Chondrocyte (in vitro differentiated cells): ENCODE measurements at regions not wholly inside any gene's neighbourhood (a gene's known extent, or its start where the extent isn't known, plus 50 kb on each side); places are given as distances from the start of the nearest gene placed in this dataset.

Experiments
- DNase-seq: peaks from one replicate; pipeline ENCODE4 v3.0.0; 2021; ENCODE audit warnings: mixed read lengths, low spot score
- H3K27ac Mint-ChIP-seq: one replicate; pipeline ENCODE4 v1.8.0; 2021; ENCODE audit warnings: mild to moderate bottlenecking, moderate library complexity, mixed read lengths; ENCODE audit not compliant: unreplicated experiment
- H3K27me3 Mint-ChIP-seq: 2 replicates; pipeline ENCODE4 v1.8.0; 2021; ENCODE audit warnings: low read depth, mixed read lengths
- H3K36me3 Mint-ChIP-seq: 2 replicates; pipeline ENCODE4 v1.8.0; 2021; ENCODE audit warnings: low read depth, mixed read lengths
- H3K4me1 Mint-ChIP-seq: 2 replicates; pipeline ENCODE4 v1.8.0; 2021; ENCODE audit warnings: low read depth, mild to moderate bottlenecking, mixed read lengths
- H3K4me3 Mint-ChIP-seq: one replicate; pipeline ENCODE4 v1.8.0; 2021; ENCODE audit warnings: mild to moderate bottlenecking, moderate library complexity, mixed read lengths; ENCODE audit not compliant: unreplicated experiment
- H3K9me3 Mint-ChIP-seq: 2 replicates; pipeline ENCODE4 v1.8.0; 2021; ENCODE audit warnings: low read depth, mixed read lengths
- TF ChIP-seq, protein P1 (sequence below): fragments of 200-600 bp; sonication (generic); IDR thresholded peaks from 2 replicates; pipeline ENCODE4 v1.5.0; 2021; ENCODE audit warnings: antibody characterized with exemption, mild to moderate bottlenecking, moderate library complexity

DNA sequence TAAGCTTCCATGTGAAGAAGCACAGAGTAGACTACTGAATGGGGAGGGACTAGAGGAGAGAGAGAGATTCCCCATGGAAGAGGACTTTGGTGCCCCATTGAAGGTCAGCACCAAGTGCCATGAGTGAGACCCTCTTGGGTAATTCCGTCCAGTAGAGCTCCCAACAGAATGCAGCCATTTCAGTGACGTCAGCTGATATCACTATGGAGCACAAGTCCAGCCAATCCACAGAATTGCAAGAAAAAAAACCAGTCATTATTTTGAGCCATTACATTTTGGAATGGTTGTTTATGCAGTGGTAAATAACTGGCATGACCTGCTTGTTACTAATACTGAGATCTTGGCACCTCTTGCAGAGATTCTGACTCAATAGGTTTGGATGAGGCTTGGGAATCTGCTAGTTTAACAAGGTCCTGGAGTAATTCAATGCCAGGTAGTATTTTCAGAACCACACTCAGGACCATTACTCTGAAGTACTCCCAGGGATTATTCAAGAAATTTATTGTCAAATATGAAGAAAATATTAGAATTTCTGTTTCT is 52.6 kb upstream of the SP8 start:
- no peak overlapping the region for H3K27ac Mint-ChIP-seq
- peaks cover 3% of the 10 kb centered on the region for H3K9me3 Mint-ChIP-seq
- no peaks in the 10 kb centered on the region for H3K36me3 Mint-ChIP-seq

DNA sequence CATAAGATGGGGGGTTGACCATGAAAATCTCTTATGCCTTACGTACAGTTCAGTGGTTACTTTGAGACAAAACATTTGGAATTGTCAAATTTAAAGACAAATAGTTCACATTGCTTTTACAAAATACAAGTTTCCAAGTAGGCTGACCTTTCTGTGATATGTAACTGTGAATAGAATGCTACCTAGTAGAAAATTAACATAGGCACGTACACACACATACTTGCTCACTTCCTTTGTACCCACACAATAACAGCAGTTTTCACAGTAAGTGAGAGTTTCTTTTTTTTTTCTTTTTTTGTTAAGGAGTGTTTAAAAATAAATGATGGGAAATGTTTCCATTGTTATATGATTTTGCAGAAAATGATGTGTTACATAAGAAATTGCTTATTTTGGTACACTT is 53.3 kb upstream of the SP8 start:
- no peak overlapping the region for H3K4me3 Mint-ChIP-seq
- TF ChIP-seq, protein P1, sequence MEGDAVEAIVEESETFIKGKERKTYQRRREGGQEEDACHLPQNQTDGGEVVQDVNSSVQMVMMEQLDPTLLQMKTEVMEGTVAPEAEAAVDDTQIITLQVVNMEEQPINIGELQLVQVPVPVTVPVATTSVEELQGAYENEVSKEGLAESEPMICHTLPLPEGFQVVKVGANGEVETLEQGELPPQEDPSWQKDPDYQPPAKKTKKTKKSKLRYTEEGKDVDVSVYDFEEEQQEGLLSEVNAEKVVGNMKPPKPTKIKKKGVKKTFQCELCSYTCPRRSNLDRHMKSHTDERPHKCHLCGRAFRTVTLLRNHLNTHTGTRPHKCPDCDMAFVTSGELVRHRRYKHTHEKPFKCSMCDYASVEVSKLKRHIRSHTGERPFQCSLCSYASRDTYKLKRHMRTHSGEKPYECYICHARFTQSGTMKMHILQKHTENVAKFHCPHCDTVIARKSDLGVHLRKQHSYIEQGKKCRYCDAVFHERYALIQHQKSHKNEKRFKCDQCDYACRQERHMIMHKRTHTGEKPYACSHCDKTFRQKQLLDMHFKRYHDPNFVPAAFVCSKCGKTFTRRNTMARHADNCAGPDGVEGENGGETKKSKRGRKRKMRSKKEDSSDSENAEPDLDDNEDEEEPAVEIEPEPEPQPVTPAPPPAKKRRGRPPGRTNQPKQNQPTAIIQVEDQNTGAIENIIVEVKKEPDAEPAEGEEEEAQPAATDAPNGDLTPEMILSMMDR = no peak
- H3K27me3 Mint-ChIP-seq = no peaks in the 10 kb centered on the region
- no peaks in the 10 kb centered on the region for H3K36me3 Mint-ChIP-seq
- no peaks in the 10 kb centered on the region for H3K4me1 Mint-ChIP-seq
- H3K9me3 Mint-ChIP-seq = peaks cover 3% of the 10 kb centered on the region
- H3K27ac Mint-ChIP-seq = no peak overlapping the region
- DNase-seq = no peak

More for the DNA sequence above, 52.6 kb upstream of the SP8 start:
- H3K27me3 Mint-ChIP-seq = peaks cover 1% of the 10 kb centered on the region
- TF ChIP-seq, protein P1 = no peak
- no peaks in the 10 kb centered on the region for H3K4me1 Mint-ChIP-seq
- no peak overlapping the region for H3K4me3 Mint-ChIP-seq
- DNase-seq = no peak

DNA sequence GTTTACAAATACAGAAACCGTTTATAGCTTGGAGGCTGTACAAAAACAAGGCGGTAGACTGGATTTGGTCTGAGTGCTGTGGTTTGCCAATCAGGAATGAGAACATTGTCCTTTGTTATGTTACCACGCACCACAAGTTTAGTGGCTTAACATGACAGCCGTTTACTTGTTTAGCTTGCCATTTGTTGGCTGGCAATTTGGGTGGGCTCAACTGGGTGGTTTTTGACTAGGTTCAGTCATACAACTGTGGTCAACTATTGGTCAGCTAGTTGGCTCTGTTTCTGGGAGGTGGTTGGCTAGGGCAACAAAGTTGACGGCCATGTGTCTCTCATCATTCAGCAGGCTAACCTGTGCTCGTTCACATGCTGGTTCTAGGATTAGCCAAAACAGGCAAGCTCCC is 60.1 kb upstream of the SP8 start:
- Mint-ChIP-seq H3K4me3 (no peak overlapping the region), H3K27me3 (no peaks in the 10 kb centered on the region), H3K9me3 (peaks cover 9% of the 10 kb centered on the region), H3K4me1 (no peaks in the 10 kb centered on the region), H3K36me3 (no peaks in the 10 kb centered on the region), H3K27ac (no peak overlapping the region)
- TF ChIP-seq, protein P1 = no peak
- no peak for DNase-seq

DNA sequence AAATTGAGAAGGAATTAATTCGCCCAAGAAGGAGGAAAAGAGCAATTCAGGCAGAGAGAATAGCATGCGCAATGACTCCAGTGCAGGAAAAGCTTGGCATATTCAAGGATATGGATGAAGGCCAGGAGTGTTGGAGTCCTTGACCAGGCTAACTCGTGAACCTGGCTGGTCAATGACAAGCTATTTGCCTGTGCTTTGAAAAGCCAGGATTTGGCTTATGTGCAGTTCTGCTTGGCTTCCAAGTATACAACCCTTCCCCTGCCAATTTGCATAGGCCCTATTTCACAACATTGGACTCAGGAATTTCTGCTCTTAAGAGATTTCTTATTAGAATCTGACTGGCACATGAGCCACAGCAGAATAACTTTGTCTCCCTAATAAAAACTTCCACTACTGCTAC is 72.3 kb upstream of the SP8 start:
- no peak for DNase-seq
- Mint-ChIP-seq H3K36me3 (no peaks in the 10 kb centered on the region), H3K27me3 (peaks cover 1% of the 10 kb centered on the region), H3K27ac (no peak overlapping the region), H3K4me1 (no peaks in the 10 kb centered on the region), H3K4me3 (no peak overlapping the region), H3K9me3 (no peaks in the 10 kb centered on the region)
- TF ChIP-seq, protein P1 = no peak

DNA sequence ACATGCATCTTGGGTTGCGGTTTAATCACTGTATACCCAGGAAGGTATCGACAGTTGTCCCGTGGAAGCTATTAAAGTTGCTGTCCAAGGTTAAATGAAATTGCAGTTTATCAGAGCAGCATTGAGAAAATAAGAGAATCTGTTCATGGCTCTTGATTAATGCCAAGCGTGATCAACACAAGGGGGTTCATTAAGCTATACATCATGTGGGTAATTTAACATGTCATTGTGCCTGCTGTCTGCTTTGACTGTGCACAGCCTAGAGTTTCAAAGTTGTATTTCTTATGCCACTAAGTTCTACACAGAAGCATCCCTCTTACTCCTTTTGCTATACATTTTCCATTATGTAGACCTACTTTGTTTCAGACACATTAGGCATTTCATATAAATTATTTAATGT is 74.8 kb upstream of the SP8 start:
- no peak overlapping the region for H3K4me3 Mint-ChIP-seq
- no peaks in the 10 kb centered on the region for H3K4me1 Mint-ChIP-seq
- TF ChIP-seq, protein P1 = no peak
- DNase-seq = no peak
- H3K36me3 Mint-ChIP-seq = no peaks in the 10 kb centered on the region
- peaks cover 4% of the 10 kb centered on the region for H3K27me3 Mint-ChIP-seq
- no peaks in the 10 kb centered on the region for H3K9me3 Mint-ChIP-seq
- H3K27ac Mint-ChIP-seq = no peak overlapping the region
